ENCODE measurements at regions not wholly inside any gene's neighbourhood (a gene's known extent, or its start where the extent isn't known, plus 50 kb on each side); places are given as distances from the start of the nearest gene placed in this dataset.

DNA sequence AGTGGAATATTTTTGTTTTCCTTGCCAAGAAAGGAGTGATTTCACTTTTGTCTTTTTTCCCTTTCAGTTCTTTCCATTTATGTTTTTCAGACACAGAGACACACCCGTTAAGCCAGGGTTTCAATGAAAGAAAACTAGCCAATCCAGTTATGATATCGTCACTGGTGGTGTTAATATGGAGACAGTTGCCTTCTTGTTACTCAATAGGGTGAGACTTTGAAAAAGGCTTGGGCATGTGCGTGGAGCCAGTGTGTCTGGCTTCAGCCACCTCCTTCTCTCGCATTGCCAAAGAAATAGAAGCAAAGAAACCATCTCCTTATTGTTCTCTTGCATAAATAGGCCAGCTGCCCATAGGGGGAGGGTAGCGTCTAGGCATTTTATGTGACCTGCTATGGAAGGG is 84.1 kb upstream of the DLX6 start:
- TF ChIP-seq EZH2phosphoT487 (IDR thresholded peaks at IDR 0.05), result no peak
- TF ChIP-seq EZH2 (IDR thresholded peaks at IDR 0.05), result no peak
- TF ChIP-seq CTCF (IDR thresholded peaks at IDR 0.05), result no peak
